NCI-H1436 (cell line): ENCODE measurements at regions not wholly inside any gene's neighbourhood (a gene's known extent, or its start where the extent isn't known, plus 50 kb on each side); places are given as distances from the start of the nearest gene placed in this dataset.
"Not testable (repeated sequence)": the region's sequence is repeated elsewhere in the genome, so short reads cannot be mapped to it uniquely, and the experiment has no call there.

Experiments used
- DNase-seq: peaks from one replicate; lab custom pipeline; 2025; lab: John Stamatoyannopoulos, UW

GRCh38 chr18:57881818-57882413, 78.8 kb upstream of the ATP8B1 start:
- DNase-seq, result peak; percentile 78

- DNase-seq, result not testable (repeated sequence)
These were observed 76.8 kb upstream of the ATP8B1 start for GRCh38 chr18:57879924-57880323.

GRCh38 chr18:57869221-57869620, 66.1 kb upstream of the ATP8B1 start:
- DNase-seq, result no peak

GRCh38 chr18:57866355-57866754, 63.2 kb upstream of the ATP8B1 start:
- no peak for DNase-seq

- DNase-seq, result no peak
These were observed 61.6 kb upstream of the ATP8B1 start for GRCh38 chr18:57864615-57865121.

- no peak for DNase-seq
These were observed 60.6 kb upstream of the ATP8B1 start for GRCh38 chr18:57863706-57864105.

- DNase-seq, result no peak
These were observed 56.2 kb upstream of the ATP8B1 start for GRCh38 chr18:57859314-57859713.

- DNase-seq, result peak; percentile 42
These were observed 53.6 kb upstream of the ATP8B1 start for GRCh38 chr18:57856557-57857280.

GRCh38 chr18:57856128-57856527, 53.0 kb upstream of the ATP8B1 start:
- DNase-seq, result no peak

- DNase-seq, result no peak
These were observed 52.4 kb upstream of the ATP8B1 start for GRCh38 chr18:57855551-57855950.

GRCh38 chr18:57854726-57855125, 51.6 kb upstream of the ATP8B1 start:
- DNase-seq, result no peak

GRCh38 chr18:57853864-57854263, 50.7 kb upstream of the ATP8B1 start:
- DNase-seq, result no peak

GRCh38 chr18:57853133-57853532, 50.0 kb upstream of the ATP8B1 start:
- DNase-seq, result no peak
